ENCODE measurements at regions not wholly inside any gene's neighbourhood (a gene's known extent, or its start where the extent isn't known, plus 50 kb on each side); places are given as distances from the start of the nearest gene placed in this dataset.

GRCh38 chr2:205860885-205861284, 178.6 kb downstream of the NRP2 start:
- TF ChIP-seq, protein P1, sequence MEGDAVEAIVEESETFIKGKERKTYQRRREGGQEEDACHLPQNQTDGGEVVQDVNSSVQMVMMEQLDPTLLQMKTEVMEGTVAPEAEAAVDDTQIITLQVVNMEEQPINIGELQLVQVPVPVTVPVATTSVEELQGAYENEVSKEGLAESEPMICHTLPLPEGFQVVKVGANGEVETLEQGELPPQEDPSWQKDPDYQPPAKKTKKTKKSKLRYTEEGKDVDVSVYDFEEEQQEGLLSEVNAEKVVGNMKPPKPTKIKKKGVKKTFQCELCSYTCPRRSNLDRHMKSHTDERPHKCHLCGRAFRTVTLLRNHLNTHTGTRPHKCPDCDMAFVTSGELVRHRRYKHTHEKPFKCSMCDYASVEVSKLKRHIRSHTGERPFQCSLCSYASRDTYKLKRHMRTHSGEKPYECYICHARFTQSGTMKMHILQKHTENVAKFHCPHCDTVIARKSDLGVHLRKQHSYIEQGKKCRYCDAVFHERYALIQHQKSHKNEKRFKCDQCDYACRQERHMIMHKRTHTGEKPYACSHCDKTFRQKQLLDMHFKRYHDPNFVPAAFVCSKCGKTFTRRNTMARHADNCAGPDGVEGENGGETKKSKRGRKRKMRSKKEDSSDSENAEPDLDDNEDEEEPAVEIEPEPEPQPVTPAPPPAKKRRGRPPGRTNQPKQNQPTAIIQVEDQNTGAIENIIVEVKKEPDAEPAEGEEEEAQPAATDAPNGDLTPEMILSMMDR (IDR thresholded peaks at IDR 0.05 in 4 of 5, conservative IDR thresholded peaks at IDR 0.05 in 1 of 5), result no peak
- TF ChIP-seq POLR2A (IDR thresholded peaks at IDR 0.05), result no peak

Measured in gastrocnemius medialis (tissue), 4 donors.